ENCODE measurements at regions not wholly inside any gene's neighbourhood (a gene's known extent, or its start where the extent isn't known, plus 50 kb on each side); places are given as distances from the start of the nearest gene placed in this dataset.

GRCh38 chr2:173792166-173792565 lies 173.0 kb downstream of the SP3 start:
- Mint-ChIP-seq H3K27ac (no peak overlapping the region), H3K4me3 (no peak overlapping the region), H3K27me3 (peaks cover 28% of the 10 kb centered on the region), H3K36me3 (ENCODE audit: low read depth) (no peaks in the 10 kb centered on the region), H3K9me3 (no peaks in the 10 kb centered on the region), H3K4me1 (no peaks in the 10 kb centered on the region)
- no peak for ATAC-seq (replicated peaks)

GRCh38 chr2:173792741-173793140 lies 172.4 kb downstream of the SP3 start:
- Mint-ChIP-seq H3K27ac (no peak overlapping the region), H3K9me3 (no peaks in the 10 kb centered on the region), H3K27me3 (peaks cover 28% of the 10 kb centered on the region), H3K36me3 (ENCODE audit: low read depth) (no peaks in the 10 kb centered on the region), H3K4me3 (no peak overlapping the region), H3K4me1 (no peaks in the 10 kb centered on the region)
- ATAC-seq (replicated peaks), result no peak

- ATAC-seq (replicated peaks), result no peak
- H3K36me3 Mint-ChIP-seq (ENCODE audit: low read depth), result no peaks in the 10 kb centered on the region
- H3K4me1 Mint-ChIP-seq, result no peaks in the 10 kb centered on the region
- H3K27me3 Mint-ChIP-seq, result peaks cover 28% of the 10 kb centered on the region
- H3K27ac Mint-ChIP-seq, result no peak overlapping the region
- H3K9me3 Mint-ChIP-seq, result no peaks in the 10 kb centered on the region
- H3K4me3 Mint-ChIP-seq, result no peak overlapping the region
Observed at GRCh38 chr2:173793709-173794565, 171.2 kb downstream of the SP3 start.

- H3K4me1 Mint-ChIP-seq, result no peaks in the 10 kb centered on the region
- H3K9me3 Mint-ChIP-seq, result no peaks in the 10 kb centered on the region
- no peak overlapping the region for H3K4me3 Mint-ChIP-seq
- peaks cover 13% of the 10 kb centered on the region for H3K27me3 Mint-ChIP-seq
- no peaks in the 10 kb centered on the region for H3K36me3 Mint-ChIP-seq (ENCODE audit: low read depth)
- ATAC-seq (replicated peaks), result no peak
- H3K27ac Mint-ChIP-seq, result no peak overlapping the region
Observed at GRCh38 chr2:173797586-173798263, 167.4 kb downstream of the SP3 start.

- Mint-ChIP-seq H3K27me3 (no peaks in the 10 kb centered on the region), H3K4me3 (no peak overlapping the region), H3K9me3 (no peaks in the 10 kb centered on the region), H3K27ac (no peak overlapping the region), H3K36me3 (ENCODE audit: low read depth) (no peaks in the 10 kb centered on the region), H3K4me1 (no peaks in the 10 kb centered on the region)
- ATAC-seq (replicated peaks), result no peak
Observed at GRCh38 chr2:173802518-173802917, 162.7 kb downstream of the SP3 start.

GRCh38 chr2:173803449-173803848 lies 161.7 kb downstream of the SP3 start:
- Mint-ChIP-seq H3K9me3 (no peaks in the 10 kb centered on the region), H3K4me3 (no peak overlapping the region), H3K27me3 (peaks cover 3% of the 10 kb centered on the region), H3K36me3 (ENCODE audit: low read depth) (no peaks in the 10 kb centered on the region), H3K27ac (no peak overlapping the region), H3K4me1 (no peaks in the 10 kb centered on the region)
- ATAC-seq (replicated peaks), result no peak

- Mint-ChIP-seq H3K4me3 (no peak overlapping the region), H3K36me3 (ENCODE audit: low read depth) (no peaks in the 10 kb centered on the region), H3K27me3 (peaks cover 3% of the 10 kb centered on the region), H3K9me3 (no peaks in the 10 kb centered on the region), H3K4me1 (no peaks in the 10 kb centered on the region), H3K27ac (no peak overlapping the region)
- ATAC-seq (replicated peaks), result no peak
Observed at GRCh38 chr2:173806761-173807160, 158.4 kb downstream of the SP3 start.

GRCh38 chr2:173808718-173809117 lies 156.5 kb downstream of the SP3 start:
- H3K4me1 Mint-ChIP-seq, result no peaks in the 10 kb centered on the region
- ATAC-seq (replicated peaks), result no peak
- H3K27me3 Mint-ChIP-seq, result peaks cover 12% of the 10 kb centered on the region
- no peaks in the 10 kb centered on the region for H3K36me3 Mint-ChIP-seq (ENCODE audit: low read depth)
- no peak overlapping the region for H3K4me3 Mint-ChIP-seq
- no peaks in the 10 kb centered on the region for H3K9me3 Mint-ChIP-seq
- H3K27ac Mint-ChIP-seq, result no peak overlapping the region

GRCh38 chr2:173812321-173812720 lies 152.9 kb downstream of the SP3 start:
- H3K36me3 Mint-ChIP-seq (ENCODE audit: low read depth), result no peaks in the 10 kb centered on the region
- no peaks in the 10 kb centered on the region for H3K9me3 Mint-ChIP-seq
- H3K27me3 Mint-ChIP-seq, result peaks cover 12% of the 10 kb centered on the region
- no peak overlapping the region for H3K4me3 Mint-ChIP-seq
- H3K4me1 Mint-ChIP-seq, result no peaks in the 10 kb centered on the region
- no peak for ATAC-seq (replicated peaks)
- no peak overlapping the region for H3K27ac Mint-ChIP-seq

- Mint-ChIP-seq H3K36me3 (ENCODE audit: low read depth) (no peaks in the 10 kb centered on the region), H3K27me3 (peaks cover 13% of the 10 kb centered on the region), H3K4me1 (no peaks in the 10 kb centered on the region), H3K27ac (no peak overlapping the region), H3K9me3 (no peaks in the 10 kb centered on the region), H3K4me3 (no peak overlapping the region)
- ATAC-seq (replicated peaks), result no peak
Observed at GRCh38 chr2:173814306-173814705, 150.9 kb downstream of the SP3 start.

GRCh38 chr2:173815772-173816171 lies 149.4 kb downstream of the SP3 start:
- ATAC-seq (replicated peaks), result no peak
- no peak overlapping the region for H3K4me3 Mint-ChIP-seq
- no peaks in the 10 kb centered on the region for H3K36me3 Mint-ChIP-seq (ENCODE audit: low read depth)
- H3K27me3 Mint-ChIP-seq, result peaks cover 19% of the 10 kb centered on the region
- no peaks in the 10 kb centered on the region for H3K9me3 Mint-ChIP-seq
- H3K27ac Mint-ChIP-seq, result no peak overlapping the region
- H3K4me1 Mint-ChIP-seq, result no peaks in the 10 kb centered on the region

- ATAC-seq (replicated peaks), result no peak
- no peaks in the 10 kb centered on the region for H3K9me3 Mint-ChIP-seq
- no peaks in the 10 kb centered on the region for H3K36me3 Mint-ChIP-seq (ENCODE audit: low read depth)
- H3K4me1 Mint-ChIP-seq, result no peaks in the 10 kb centered on the region
- H3K27ac Mint-ChIP-seq, result no peak overlapping the region
- H3K27me3 Mint-ChIP-seq, result peaks cover 28% of the 10 kb centered on the region
- no peak overlapping the region for H3K4me3 Mint-ChIP-seq
Observed at GRCh38 chr2:173817582-173817981, 147.6 kb downstream of the SP3 start.

- Mint-ChIP-seq H3K9me3 (no peaks in the 10 kb centered on the region), H3K27ac (no peak overlapping the region), H3K4me3 (no peak overlapping the region), H3K36me3 (ENCODE audit: low read depth) (no peaks in the 10 kb centered on the region), H3K4me1 (no peaks in the 10 kb centered on the region), H3K27me3 (peaks cover 23% of the 10 kb centered on the region)
- ATAC-seq (replicated peaks), result no peak
Observed at GRCh38 chr2:173818285-173818684, 146.9 kb downstream of the SP3 start.

GRCh38 chr2:173819852-173820251 lies 145.3 kb downstream of the SP3 start:
- H3K9me3 Mint-ChIP-seq, result no peaks in the 10 kb centered on the region
- no peak overlapping the region for H3K4me3 Mint-ChIP-seq
- no peak for ATAC-seq (replicated peaks)
- peaks cover 21% of the 10 kb centered on the region for H3K27me3 Mint-ChIP-seq
- no peak overlapping the region for H3K27ac Mint-ChIP-seq
- no peaks in the 10 kb centered on the region for H3K36me3 Mint-ChIP-seq (ENCODE audit: low read depth)
- no peaks in the 10 kb centered on the region for H3K4me1 Mint-ChIP-seq

- Mint-ChIP-seq H3K4me3 (no peak overlapping the region), H3K9me3 (no peaks in the 10 kb centered on the region), H3K4me1 (no peaks in the 10 kb centered on the region), H3K36me3 (ENCODE audit: low read depth) (no peaks in the 10 kb centered on the region), H3K27ac (no peak overlapping the region), H3K27me3 (peaks cover 24% of the 10 kb centered on the region)
- ATAC-seq (replicated peaks), result no peak
Observed at GRCh38 chr2:173821451-173821850, 143.7 kb downstream of the SP3 start.
